ENCODE measurements at regions not wholly inside any gene's neighbourhood (a gene's known extent, or its start where the extent isn't known, plus 50 kb on each side); places are given as distances from the start of the nearest gene placed in this dataset.

DNA sequence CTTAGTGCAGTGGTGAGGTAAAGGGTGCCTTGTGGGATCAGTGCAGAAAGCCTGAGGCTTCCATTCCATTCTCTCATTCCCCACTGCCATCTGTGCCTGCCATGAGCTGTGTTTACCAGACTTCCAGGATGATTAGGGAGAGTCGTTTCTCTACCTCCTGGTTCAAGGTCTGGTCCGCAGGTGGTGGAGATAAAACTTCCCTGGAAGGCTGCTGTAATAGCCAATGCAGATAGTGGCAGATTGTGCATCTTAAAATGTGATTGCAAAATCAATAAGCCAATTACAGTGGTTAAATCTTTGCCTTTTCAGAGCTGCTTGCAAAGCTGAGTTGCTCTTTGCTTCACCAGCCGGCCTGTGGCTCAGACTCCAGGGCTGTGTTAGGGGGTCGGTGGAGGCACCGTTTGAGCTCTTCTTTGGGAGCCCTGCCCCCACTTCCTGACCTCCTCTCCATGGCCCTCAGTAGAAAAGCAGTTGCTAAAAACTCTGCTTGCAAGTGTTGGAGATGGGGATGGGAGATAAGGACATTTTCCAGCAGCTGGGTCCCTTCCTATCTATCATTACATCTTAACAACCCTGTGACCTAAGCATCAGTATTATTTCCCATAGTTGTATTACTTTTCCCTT, 95.2 kb upstream of the HS6ST1 start:
- no peak for DNase-seq
- no peaks in the 10 kb centered on the region for H3K9me3 ChIP-seq (replicated peaks; ENCODE audit: insufficient read depth, low read length)
- H3K27ac ChIP-seq (ENCODE audit: low read length) = no peak overlapping the region
- H4K20me1 ChIP-seq (ENCODE audit: insufficient read depth, low read length) = no peaks in the 10 kb centered on the region
- TF ChIP-seq EZH2 (optimal IDR thresholded peaks at IDR 0.05; ENCODE audit: low read depth, low read length) = no peak
- TF ChIP-seq, protein P1, sequence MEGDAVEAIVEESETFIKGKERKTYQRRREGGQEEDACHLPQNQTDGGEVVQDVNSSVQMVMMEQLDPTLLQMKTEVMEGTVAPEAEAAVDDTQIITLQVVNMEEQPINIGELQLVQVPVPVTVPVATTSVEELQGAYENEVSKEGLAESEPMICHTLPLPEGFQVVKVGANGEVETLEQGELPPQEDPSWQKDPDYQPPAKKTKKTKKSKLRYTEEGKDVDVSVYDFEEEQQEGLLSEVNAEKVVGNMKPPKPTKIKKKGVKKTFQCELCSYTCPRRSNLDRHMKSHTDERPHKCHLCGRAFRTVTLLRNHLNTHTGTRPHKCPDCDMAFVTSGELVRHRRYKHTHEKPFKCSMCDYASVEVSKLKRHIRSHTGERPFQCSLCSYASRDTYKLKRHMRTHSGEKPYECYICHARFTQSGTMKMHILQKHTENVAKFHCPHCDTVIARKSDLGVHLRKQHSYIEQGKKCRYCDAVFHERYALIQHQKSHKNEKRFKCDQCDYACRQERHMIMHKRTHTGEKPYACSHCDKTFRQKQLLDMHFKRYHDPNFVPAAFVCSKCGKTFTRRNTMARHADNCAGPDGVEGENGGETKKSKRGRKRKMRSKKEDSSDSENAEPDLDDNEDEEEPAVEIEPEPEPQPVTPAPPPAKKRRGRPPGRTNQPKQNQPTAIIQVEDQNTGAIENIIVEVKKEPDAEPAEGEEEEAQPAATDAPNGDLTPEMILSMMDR (IDR thresholded peaks at IDR 0.05; ENCODE audit: low read length) = no peak
- no peak for TF ChIP-seq EZH2phosphoT487 (IDR thresholded peaks at IDR 0.05; ENCODE audit: low read length)
- no peaks in the 10 kb centered on the region for H3K4me1 ChIP-seq (ENCODE audit: low read length)
- no peaks in the 10 kb centered on the region for H3F3A ChIP-seq (ENCODE audit: insufficient read depth, low read length)
- no peaks in the 10 kb centered on the region for H3K36me3 ChIP-seq (replicated peaks; ENCODE audit: insufficient read depth, low read length)
- no peak overlapping the region for H3K4me2 ChIP-seq (ENCODE audit: low read depth, low read length)
- no peak overlapping the region for H3K4me3 ChIP-seq (ENCODE audit: low read length)
- no peaks in the 10 kb centered on the region for H3K27me3 ChIP-seq (replicated peaks; ENCODE audit: insufficient read depth, low read length)
- H3K79me2 ChIP-seq (ENCODE audit: low read length) = no peaks in the 10 kb centered on the region
- H3K9me2 ChIP-seq (replicated peaks; ENCODE audit: insufficient read depth, low read length) = no peaks in the 10 kb centered on the region
- H2AFZ ChIP-seq (ENCODE audit: low read length) = no peak overlapping the region
- no peak overlapping the region for H3K9ac ChIP-seq (ENCODE audit: low read length)

DNA sequence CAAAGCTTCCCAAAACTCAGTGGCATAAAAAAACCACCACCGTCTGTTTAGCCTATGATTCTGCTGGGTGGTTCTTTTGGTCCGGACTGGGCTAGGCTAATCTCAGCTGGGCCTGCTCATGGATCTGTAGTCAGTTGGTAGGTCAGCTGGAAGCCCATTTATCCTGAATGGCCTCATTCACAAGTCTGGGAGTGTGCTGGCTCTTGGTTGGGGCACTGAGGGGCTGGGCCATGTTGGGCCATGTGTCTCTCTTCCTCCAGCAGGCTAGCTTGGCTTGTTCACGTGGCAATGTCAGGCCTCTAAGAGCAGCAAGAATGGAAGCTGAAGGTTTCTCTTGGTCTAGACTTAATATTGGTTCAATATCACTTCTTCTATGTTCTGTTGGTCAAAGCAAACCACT, 95.7 kb upstream of the HS6ST1 start:
- Histone ChIP-seq H3K9ac (ENCODE audit: low read length) (no peak overlapping the region), H4K20me1 (ENCODE audit: insufficient read depth, low read length) (no peaks in the 10 kb centered on the region), H3K79me2 (ENCODE audit: low read length) (no peaks in the 10 kb centered on the region), H3K36me3 (replicated peaks; ENCODE audit: insufficient read depth, low read length) (no peaks in the 10 kb centered on the region), H3K27me3 (replicated peaks; ENCODE audit: insufficient read depth, low read length) (no peaks in the 10 kb centered on the region), H3K27ac (ENCODE audit: low read length) (no peak overlapping the region), H2AFZ (ENCODE audit: low read length) (no peak overlapping the region), H3K9me2 (replicated peaks; ENCODE audit: insufficient read depth, low read length) (no peaks in the 10 kb centered on the region), H3K4me1 (ENCODE audit: low read length) (no peaks in the 10 kb centered on the region), H3K4me2 (ENCODE audit: low read depth, low read length) (no peak overlapping the region), H3K4me3 (ENCODE audit: low read length) (no peak overlapping the region), H3K9me3 (replicated peaks; ENCODE audit: insufficient read depth, low read length) (no peaks in the 10 kb centered on the region), H3F3A (ENCODE audit: insufficient read depth, low read length) (no peaks in the 10 kb centered on the region)
- no peak for DNase-seq
- TF ChIP-seq, protein P1 (IDR thresholded peaks at IDR 0.05; ENCODE audit: low read length) = no peak
- TF ChIP-seq EZH2phosphoT487 (IDR thresholded peaks at IDR 0.05; ENCODE audit: low read length) (no peak), EZH2 (optimal IDR thresholded peaks at IDR 0.05; ENCODE audit: low read depth, low read length) (no peak)

DNA sequence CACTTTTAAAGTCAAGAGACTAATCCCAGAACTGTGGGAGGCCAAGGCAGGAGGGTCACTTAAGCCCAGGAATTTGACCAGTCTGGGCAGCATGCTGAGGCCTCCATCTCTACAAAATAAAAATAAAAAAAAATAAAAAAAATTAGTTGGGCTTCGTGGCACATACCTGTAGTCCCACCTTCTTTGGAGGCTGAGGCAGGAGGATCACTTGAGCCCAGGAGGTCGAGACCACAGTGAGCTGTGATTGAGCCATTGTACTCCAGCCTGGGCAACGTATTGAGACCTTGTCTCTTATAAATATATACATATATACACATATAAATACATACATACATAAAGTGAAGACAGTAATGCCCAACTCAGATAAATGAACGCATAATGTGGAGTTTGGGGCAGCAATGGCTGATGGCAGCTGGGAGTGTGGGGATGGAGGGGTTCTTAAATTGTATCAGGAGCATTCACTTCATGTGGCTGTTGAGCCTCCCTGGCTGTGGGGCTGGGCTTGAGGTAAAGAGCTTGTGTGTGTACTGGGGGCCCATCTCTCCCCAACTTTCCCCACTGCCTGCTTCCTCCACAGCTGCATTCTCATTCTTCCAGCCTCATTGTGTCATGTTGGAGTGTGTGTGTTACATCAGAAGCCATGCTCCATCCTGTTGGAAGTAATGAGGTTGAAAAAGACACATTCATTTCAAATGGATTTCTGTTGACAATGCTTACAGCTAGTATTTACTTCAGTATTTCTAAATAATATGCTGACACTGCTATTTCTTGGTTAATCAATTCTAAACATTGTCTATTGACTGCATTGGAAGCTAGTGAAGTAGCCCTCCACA, 96.5 kb upstream of the HS6ST1 start:
- Histone ChIP-seq H3K27me3 (replicated peaks; ENCODE audit: insufficient read depth, low read length) (no peaks in the 10 kb centered on the region), H3F3A (ENCODE audit: insufficient read depth, low read length) (no peaks in the 10 kb centered on the region)
- TF ChIP-seq EZH2 (optimal IDR thresholded peaks at IDR 0.05; ENCODE audit: low read depth, low read length) (no peak), EZH2phosphoT487 (IDR thresholded peaks at IDR 0.05; ENCODE audit: low read length) (no peak)
- TF ChIP-seq, protein P1 (IDR thresholded peaks at IDR 0.05; ENCODE audit: low read length) = no peak

More for the DNA sequence above, 96.5 kb upstream of the HS6ST1 start:
- Histone ChIP-seq H3K79me2 (ENCODE audit: low read length) (no peaks in the 10 kb centered on the region), H3K27ac (ENCODE audit: low read length) (no peak overlapping the region), H3K9ac (ENCODE audit: low read length) (no peak overlapping the region), H3K9me2 (replicated peaks; ENCODE audit: insufficient read depth, low read length) (no peaks in the 10 kb centered on the region), H2AFZ (ENCODE audit: low read length) (no peak overlapping the region), H3K9me3 (replicated peaks; ENCODE audit: insufficient read depth, low read length) (no peaks in the 10 kb centered on the region), H4K20me1 (ENCODE audit: insufficient read depth, low read length) (no peaks in the 10 kb centered on the region), H3K4me3 (ENCODE audit: low read length) (no peak overlapping the region), H3K4me1 (ENCODE audit: low read length) (no peaks in the 10 kb centered on the region), H3K4me2 (ENCODE audit: low read depth, low read length) (no peak overlapping the region), H3K36me3 (replicated peaks; ENCODE audit: insufficient read depth, low read length) (no peaks in the 10 kb centered on the region)
- no peak for DNase-seq
